Ascending aorta (tissue), 2 donors: ENCODE measurements at regions not wholly inside any gene's neighbourhood (a gene's known extent, or its start where the extent isn't known, plus 50 kb on each side); places are given as distances from the start of the nearest gene placed in this dataset.

Experiments used
- DNase-seq, 2 donors: peaks; one replicate each; pipeline ENCODE4 v3.0.0-alpha.2; 2019; ENCODE audit warnings: low spot score in 2 of 2
- H3K27ac ChIP-seq, 2 donors: fragments of 200-600 bp; sonication (generic); one replicate each; pipeline ENCODE4 v1.5.1; 2016 to 2017; ENCODE audit warnings: mild to moderate bottlenecking in 1 of 2
- H3K27me3 ChIP-seq: fragments of 200-600 bp; sonication (generic); one replicate; pipeline ENCODE4 v1.5.1; 2017
- H3K36me3 ChIP-seq, 2 donors: fragments of 200-600 bp; sonication (generic); one replicate each; pipeline ENCODE4 v1.5.1; 2016
- H3K4me1 ChIP-seq, 2 donors: fragments of 200-600 bp; sonication (generic); one replicate each; pipeline ENCODE4 v1.5.1; 2016 to 2017; ENCODE audit warnings: mild to moderate bottlenecking in 1 of 2
- H3K4me3 ChIP-seq, 2 donors: fragments of 200-600 bp; sonication (generic); one replicate each; pipeline ENCODE4 v1.5.1; 2016 to 2017; ENCODE audit warnings: mild to moderate bottlenecking in 1 of 2
- H3K9me3 ChIP-seq, 2 donors: fragments of 200-600 bp; sonication (generic); one replicate each; pipeline ENCODE4 v1.5.1; 2016
- CTCF ChIP-seq, 3 experiments: fragments of 200-600 bp in 2 of 3; fragments of 450-650 bp in 1 of 3; sonication (generic) in 2 of 3; IDR thresholded peaks; one replicate each; pipeline ENCODE4 v1.5.1; 2016 to 2019; ENCODE audit warnings: antibody characterized with exemption in 3 of 3, mild to moderate bottlenecking in 1 of 3, moderate library complexity in 1 of 3
- intact Hi-C: fragments of 100-400 bp; cut with DNase I; formaldehyde crosslinking; loops from one replicate; pipeline ENCODE4 v1.15.1; 2023

DNA sequence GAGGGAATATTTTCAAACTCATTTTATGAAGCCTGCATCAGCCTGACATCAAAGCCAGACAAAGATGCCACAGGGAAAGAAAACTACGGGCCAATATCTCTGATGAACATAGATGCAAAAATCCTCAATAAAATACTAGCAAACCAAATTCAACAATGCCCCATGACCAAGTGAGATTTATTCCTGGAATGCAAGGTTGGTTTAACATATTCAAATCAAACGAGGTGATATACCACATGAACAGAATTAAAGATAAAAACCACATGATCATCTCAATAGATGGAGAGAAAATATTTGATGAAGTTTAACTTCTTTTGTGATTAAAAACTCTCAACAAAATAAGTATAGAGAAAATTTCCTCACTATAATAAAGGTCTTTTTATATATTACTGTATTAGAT, 792.0 kb upstream of the ZNF608 start:
- H3K27ac ChIP-seq, result no peak overlapping the region
- intact Hi-C loops, result no loop called here
- H3K9me3 ChIP-seq, result peaks cover 0 to 18% of the 10 kb centered on the region in 2 donors
- no peaks in the 10 kb centered on the region for H3K36me3 ChIP-seq
- no peaks in the 10 kb centered on the region for H3K4me1 ChIP-seq
- H3K27me3 ChIP-seq, result no peaks in the 10 kb centered on the region
- no peak for TF ChIP-seq CTCF (IDR thresholded peaks at IDR 0.05)
- no peak overlapping the region for H3K4me3 ChIP-seq
- no peak for DNase-seq

DNA sequence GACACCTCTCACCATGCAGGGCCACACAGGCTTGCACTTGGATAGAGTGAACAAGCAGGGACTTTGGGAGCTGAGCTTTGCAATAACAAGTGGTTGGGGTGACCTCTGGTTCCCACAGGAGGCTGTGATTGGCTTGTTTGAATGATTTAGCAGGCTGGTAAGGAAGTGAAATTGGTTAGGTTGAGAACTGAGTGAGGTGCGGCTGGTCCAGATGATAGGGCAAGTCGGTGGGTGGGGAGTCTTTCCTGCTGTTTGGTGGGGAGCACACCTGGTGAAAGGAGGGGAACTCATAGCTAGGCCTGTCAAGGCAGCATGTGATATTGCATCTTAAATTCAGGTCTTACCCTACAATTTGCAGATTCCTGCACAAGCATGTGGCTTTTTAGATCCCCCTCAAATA, 794.6 kb upstream of the ZNF608 start:
- H3K27me3 ChIP-seq, result no peaks in the 10 kb centered on the region
- H3K4me3 ChIP-seq, result no peak overlapping the region
- H3K4me1 ChIP-seq, result no peaks in the 10 kb centered on the region
- no peaks in the 10 kb centered on the region for H3K36me3 ChIP-seq
- no peak for DNase-seq
- intact Hi-C loops, result no loop called here
- peaks cover 0 to 14% of the 10 kb centered on the region in 2 donors for H3K9me3 ChIP-seq
- no peak overlapping the region for H3K27ac ChIP-seq
- no peak for TF ChIP-seq CTCF (IDR thresholded peaks at IDR 0.05)

DNA sequence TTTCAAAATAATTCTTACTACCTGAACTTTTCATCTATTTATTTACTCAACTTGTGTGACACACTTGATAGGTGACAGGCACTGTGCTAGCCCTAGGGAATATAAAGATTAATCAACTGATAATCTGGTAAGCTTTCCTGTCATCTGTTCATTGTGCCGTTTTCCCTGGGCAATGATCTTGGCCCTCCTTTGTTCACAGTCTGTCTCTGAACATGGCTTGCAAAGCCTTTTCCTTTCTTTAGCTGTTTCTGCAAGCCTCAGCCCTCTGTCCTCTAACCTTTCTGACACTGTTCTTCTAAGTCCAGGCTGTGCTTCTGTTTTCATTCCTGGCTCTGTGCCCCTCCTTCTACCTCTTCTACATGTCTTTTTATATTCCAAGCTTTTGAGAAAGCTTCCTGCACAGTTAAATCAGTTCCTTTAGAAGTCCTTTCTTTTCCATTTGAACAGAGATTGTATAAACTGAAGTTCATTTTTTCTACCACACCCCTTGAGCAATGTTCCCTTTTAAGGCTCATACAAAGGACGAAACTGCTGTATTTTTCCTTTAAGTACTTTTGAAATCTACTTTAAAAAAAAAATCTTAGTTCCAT, 803.0 kb upstream of the ZNF608 start:
- no peak for DNase-seq
- Histone ChIP-seq H3K4me1 (peaks cover 0 to 5% of the 10 kb centered on the region in 2 donors), H3K9me3 (no peaks in the 10 kb centered on the region), H3K4me3 (no peak overlapping the region), H3K36me3 (no peaks in the 10 kb centered on the region), H3K27me3 (no peaks in the 10 kb centered on the region), H3K27ac (no peak overlapping the region)
- intact Hi-C loops, result no loop called here
- no peak for TF ChIP-seq CTCF (IDR thresholded peaks at IDR 0.05)

DNA sequence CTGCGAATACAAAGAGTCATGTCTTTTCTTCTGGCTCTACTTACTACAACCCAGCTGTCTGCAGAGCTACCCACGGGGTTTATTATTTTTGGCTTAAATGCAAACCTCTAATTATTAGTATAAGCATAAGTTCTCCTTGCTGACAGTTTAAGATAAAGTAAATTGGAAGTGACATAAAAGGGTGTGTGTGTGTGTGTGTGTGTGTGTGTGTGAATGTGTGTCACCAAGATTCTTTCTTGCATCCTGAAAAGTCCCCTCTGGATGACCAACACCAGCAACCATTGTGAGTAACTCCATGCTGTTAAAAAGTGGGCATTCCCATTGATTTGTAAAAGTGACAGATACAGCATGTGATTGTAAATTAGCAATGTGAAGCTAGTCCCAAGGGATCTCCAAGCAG, 803.8 kb upstream of the ZNF608 start:
- no peak for DNase-seq
- H3K4me1 ChIP-seq, result peaks cover 0 to 5% of the 10 kb centered on the region in 2 donors
- no peak for TF ChIP-seq CTCF (IDR thresholded peaks at IDR 0.05)
- H3K9me3 ChIP-seq, result no peaks in the 10 kb centered on the region
- intact Hi-C loops, result no loop called here
- H3K4me3 ChIP-seq, result no peak overlapping the region
- no peaks in the 10 kb centered on the region for H3K36me3 ChIP-seq
- no peak overlapping the region for H3K27ac ChIP-seq
- no peaks in the 10 kb centered on the region for H3K27me3 ChIP-seq

- H3K4me3 ChIP-seq, result no peak overlapping the region
- intact Hi-C loops, result no loop called here
- TF ChIP-seq CTCF (IDR thresholded peaks at IDR 0.05), result no peak
- peaks cover 0 to 5% of the 10 kb centered on the region in 2 donors for H3K4me1 ChIP-seq
- H3K9me3 ChIP-seq, result no peaks in the 10 kb centered on the region
- no peaks in the 10 kb centered on the region for H3K27me3 ChIP-seq
- DNase-seq, result no peak
- no peak overlapping the region for H3K27ac ChIP-seq
- H3K36me3 ChIP-seq, result no peaks in the 10 kb centered on the region
Measured at GRCh38 chr5:125551246-125551645, 804.8 kb upstream of the ZNF608 start.

- Histone ChIP-seq H3K36me3 (no peaks in the 10 kb centered on the region), H3K9me3 (no peaks in the 10 kb centered on the region), H3K4me1 (peaks cover 0 to 5% of the 10 kb centered on the region in 2 donors), H3K27me3 (no peaks in the 10 kb centered on the region), H3K27ac (no peak overlapping the region), H3K4me3 (no peak overlapping the region)
- TF ChIP-seq CTCF (IDR thresholded peaks at IDR 0.05), result no peak
- intact Hi-C loops, result no loop called here
- DNase-seq, result no peak
Measured at GRCh38 chr5:125551797-125552196, 805.4 kb upstream of the ZNF608 start.
